Brain pericyte (primary cell): ENCODE measurements at regions not wholly inside any gene's neighbourhood (a gene's known extent, or its start where the extent isn't known, plus 50 kb on each side); places are given as distances from the start of the nearest gene placed in this dataset.

ENCODE experiments used
- DNase-seq: peaks from one replicate; pipeline ENCODE4 v3.0.0-alpha.2; 2012; ENCODE audit warnings: low read depth, low spot score

- no peak for DNase-seq
Observed at GRCh38 chr18:45266023-45266422, 349.3 kb upstream of the SLC14A2 start.

DNA sequence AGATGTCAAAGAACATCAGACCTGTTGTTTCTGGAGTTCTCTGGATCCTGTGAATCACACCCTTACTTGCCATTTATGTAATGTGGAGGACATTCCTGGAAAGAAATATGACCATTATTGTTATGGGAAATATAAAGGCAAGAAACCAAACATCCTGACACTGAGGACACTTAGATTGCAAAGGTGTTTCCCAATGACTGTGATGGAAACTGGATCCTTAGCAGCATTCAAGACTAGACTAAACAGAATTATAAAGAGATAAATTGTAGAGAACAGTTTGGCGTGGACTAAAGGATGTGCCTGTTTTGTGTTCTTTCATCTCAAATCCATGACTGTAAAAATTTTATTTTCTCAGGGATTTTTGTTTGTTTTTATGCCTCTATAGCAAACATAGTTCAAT, 347.7 kb upstream of the SLC14A2 start:
- DNase-seq: no peak

DNA sequence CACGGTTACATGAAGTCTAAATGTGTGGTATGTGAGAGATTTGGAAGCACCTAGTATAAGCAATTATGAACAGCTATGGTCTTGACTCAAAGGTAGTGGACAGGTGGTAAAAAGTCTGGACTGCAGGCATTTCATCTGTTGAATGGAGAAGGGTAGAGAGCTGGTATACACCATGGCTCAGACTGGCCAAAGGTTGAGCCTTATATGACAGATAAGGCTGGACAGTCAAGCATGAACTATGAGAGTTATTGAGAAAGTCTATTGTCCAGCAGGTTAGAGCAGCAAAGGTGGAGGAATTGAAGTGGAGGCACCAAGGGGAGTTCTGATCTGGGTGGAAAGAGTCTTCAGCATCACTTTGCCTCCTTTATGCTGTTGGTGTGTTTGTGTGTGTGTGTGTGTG, 346.7 kb upstream of the SLC14A2 start:
- DNase-seq: no peak

GRCh38 chr18:45270289-45270771, 344.9 kb upstream of the SLC14A2 start:
- DNase-seq: no peak

GRCh38 chr18:45274026-45274425, 341.2 kb upstream of the SLC14A2 start:
- DNase-seq: no peak

DNA sequence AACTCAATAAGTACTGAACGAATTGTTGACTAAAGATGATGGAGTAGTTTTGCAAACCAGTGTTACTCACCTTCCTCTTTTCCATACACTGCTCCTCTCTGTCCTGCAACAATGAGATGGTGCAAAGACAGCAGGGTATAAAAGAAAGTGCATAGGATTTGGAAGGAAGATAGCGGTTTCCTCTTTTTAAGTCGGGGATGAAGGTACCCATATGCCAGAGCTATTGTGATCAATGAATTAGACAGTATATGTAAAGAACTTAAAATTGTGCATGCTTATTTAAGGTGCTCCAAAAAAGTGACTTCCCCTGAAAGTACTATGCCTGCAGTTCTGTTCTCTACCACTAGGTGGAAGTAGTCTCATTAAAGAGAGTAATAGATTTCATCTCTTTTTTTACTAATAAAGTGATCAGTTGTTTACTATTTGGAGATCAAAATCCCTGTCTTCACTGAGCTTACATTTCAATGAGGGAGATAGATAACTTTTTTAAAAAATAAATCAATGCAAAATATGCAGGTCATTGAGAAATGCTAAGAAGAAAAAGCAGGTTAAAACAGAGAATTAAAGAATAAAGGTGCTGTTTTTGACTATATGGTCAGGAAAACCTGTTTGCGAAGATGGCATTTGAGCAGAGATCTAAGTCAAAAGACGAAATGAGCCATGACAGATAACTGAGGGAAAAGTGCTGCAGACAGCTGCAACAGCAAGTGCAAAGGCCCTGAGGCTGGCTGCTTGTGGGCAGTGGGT, 339.7 kb upstream of the SLC14A2 start:
- no peak for DNase-seq

GRCh38 chr18:45276878-45277277, 338.4 kb upstream of the SLC14A2 start:
- DNase-seq: no peak

DNA sequence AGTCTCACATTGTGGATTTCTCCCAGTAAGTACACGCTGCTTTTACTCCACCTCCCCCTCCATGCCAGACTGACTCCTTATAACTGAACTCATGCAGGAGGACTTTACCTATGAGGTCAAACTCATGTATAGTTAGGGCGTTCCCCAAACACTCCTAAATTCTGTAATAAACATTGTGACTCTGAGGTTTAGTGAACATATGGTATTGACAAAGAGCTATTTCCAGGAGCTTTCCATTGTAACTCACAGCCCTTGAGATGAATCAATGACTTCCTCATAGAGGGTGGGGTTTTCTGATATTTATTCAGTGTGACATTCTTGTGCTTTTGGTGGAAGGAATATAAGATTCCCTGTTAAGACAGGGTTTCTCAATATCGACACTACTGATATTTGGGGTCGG, 337.4 kb upstream of the SLC14A2 start:
- DNase-seq: no peak

DNA sequence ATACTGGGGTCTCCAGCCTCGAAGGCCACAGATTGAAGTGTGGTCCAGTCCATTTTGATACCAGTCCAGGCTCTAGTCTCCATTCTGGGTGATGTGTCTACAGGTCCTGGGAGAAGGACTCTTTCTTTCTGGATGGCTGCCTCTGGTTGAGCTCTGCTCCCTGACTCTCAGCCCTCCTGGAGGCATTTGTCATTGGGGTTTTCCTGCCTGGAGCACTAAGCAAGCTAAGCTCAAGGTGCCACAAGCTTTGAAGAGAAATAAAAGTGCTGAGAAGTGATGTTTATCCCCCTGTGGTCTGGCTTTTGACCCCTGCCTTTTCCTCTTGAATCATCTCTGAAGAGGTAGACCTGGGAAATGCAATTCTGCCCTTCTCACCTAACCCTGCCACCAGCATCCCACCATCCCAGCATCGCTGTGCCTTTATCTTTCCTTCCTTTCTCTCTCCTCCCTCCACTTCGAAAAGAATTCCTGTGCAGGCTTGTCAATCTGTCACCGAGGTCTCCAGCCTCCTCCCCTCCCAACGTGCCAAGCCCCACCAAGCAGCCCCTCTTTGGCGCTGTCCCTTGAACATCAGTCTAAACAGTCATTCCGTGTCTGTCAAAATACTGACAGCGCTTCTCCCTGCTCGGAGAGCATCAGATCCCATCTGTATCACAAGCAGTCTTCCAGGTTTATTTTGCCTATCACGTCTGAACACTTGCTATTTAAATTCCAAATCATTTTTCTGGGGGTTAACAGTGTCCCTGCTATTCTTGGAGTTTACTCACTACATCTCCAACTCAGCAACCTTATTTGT, 334.6 kb upstream of the SLC14A2 start:
- DNase-seq: no peak

DNA sequence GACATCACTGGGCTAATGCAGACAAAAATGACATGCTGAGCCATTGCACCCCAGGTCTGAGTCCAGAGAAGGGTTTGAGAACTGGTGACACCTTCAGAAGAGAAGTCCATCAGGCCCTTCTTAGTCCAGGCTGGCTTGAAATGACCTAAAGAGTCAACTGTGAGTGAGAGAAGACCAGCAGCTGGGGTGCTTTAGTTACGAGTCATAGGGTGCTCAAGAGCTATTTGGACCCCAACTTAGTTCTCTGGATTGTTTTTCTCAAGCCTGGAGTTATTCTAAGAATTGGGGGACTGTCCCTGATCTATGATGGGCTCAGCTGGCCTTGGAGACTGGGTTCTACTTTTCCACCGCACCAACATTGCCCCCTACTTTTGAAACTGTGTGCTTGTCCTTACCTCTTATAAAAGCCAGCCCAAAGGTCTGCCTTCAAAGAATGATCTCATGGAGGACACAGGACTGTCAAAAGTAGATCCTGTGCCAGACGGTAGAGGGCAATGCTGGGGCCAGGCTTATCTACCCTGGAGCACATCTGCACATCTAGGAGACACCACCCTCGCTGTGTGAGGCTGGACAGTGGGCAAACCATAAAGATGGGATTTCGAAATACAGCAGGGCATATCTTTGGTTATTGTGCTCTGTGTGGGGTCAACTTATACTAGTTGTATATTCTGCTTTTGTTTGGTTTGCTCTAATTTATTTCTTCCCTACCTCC, 333.0 kb upstream of the SLC14A2 start:
- no peak for DNase-seq

DNA sequence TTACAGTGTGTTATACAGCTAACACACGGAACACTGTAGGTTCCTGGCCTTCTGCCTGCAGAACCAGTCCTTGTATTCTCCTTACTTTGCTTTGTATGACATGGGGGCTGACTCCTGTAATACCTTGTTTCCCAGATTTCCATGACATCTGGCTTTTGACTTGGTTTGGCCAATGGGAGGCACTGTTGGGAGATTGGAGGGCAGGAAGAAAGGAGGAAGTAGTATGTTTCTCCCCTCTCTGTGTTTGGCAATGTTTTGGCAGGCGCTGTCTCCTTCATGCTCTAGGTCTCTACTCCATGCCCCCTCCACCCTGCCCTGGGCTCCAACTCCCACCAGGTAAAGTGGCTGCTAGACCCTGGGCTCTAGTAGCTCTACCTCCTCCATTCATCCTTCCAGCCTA, 331.1 kb upstream of the SLC14A2 start:
- DNase-seq: no peak

- no peak for DNase-seq
Observed at GRCh38 chr18:45284851-45285250, 330.4 kb upstream of the SLC14A2 start.

- DNase-seq: no peak
Observed at GRCh38 chr18:45285251-45285650, 330.0 kb upstream of the SLC14A2 start.

DNA sequence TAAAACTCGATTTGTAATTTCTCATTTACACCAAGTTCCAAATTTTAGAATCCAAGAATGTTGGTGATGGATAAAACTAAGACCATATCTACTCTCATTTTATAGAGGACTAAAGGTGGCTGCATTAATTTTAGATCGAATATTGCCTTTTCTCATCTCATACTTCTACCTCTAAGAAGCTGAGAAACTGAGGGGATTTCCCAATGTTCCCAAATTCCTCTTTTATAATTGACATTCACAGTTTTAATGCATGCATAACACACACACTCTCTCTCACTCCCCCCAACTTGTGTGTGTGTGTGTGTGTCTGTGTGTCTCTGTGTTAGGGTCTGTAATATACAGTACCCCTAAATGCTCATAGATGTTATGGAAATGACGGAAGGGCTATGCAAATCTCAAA, 328.8 kb upstream of the SLC14A2 start:
- DNase-seq: no peak

- no peak for DNase-seq
Observed at GRCh38 chr18:45287531-45287930, 327.7 kb upstream of the SLC14A2 start.

DNA sequence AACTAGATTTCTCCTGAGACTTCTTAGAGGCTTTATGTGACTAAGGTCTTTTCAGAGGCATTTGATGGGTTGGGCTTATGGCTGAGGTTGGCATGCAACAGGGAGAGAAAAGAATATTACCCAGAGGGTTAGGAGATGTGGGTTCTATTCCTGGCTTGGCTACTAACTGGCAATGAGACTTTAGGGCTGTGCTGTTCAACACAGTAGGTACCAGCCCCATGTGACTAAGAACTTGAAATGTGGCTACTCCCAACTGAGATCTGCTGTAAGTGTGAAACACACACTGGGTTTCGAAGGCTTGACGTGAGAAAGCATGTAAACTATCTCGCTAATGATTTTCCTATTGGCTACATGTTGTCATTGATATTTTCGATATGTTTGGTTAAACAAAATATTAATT, 324.9 kb upstream of the SLC14A2 start:
- no peak for DNase-seq

GRCh38 chr18:45291621-45292615, 323.4 kb upstream of the SLC14A2 start:
- DNase-seq: no peak

DNA sequence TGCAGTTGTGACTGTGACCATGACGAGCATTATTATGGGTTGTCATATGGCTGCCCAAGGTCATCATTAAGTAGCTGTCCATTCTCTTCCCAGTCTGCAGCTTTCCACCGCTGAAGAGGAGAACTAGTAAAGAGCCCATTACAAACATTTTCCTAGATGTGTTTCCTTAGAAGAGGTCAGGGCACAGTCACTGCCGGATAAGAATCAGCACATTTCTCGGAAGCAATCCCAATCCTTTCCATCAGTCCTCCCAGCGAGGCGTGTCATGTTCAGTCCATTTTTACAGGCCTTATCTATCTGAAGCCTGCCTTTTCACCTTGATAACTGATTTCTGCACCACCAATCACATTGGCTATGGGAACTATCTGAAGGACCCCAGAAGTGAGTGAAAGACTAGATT, 319.9 kb upstream of the SLC14A2 start:
- DNase-seq: no peak

- DNase-seq: no peak
Observed at GRCh38 chr18:45298986-45299385, 316.3 kb upstream of the SLC14A2 start.

DNA sequence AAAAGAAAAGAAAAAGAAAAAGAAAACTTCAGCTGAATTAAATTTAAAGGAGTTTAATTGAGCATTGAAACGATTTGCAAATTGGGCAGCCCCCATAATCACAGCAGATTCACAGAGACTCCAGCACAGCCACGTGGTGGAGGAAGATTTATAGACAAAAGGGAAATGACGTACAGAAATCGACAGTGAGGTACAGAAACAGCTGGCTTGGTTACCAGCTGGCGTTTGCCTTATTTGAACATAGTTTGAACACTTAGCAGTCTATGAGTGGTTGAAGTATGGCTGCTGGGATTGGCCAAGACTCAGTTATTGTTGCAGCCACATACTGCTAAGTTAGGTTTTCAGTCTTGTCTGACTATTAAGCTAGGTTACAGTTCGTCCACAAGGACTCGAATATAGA, 312.2 kb upstream of the SLC14A2 start:
- no peak for DNase-seq

GRCh38 chr18:45304558-45304957, 310.7 kb upstream of the SLC14A2 start:
- DNase-seq: no peak
